ENCODE measurements at regions not wholly inside any gene's neighbourhood (a gene's known extent, or its start where the extent isn't known, plus 50 kb on each side); places are given as distances from the start of the nearest gene placed in this dataset.

- no peaks in the 10 kb centered on the region for H3K79me2 ChIP-seq (ENCODE audit: control insufficient read depth, insufficient read depth, low read length)
- H2AFZ ChIP-seq (ENCODE audit: control insufficient read depth, low read depth, low read length), result no peak overlapping the region
- TF ChIP-seq SMAD5 (IDR thresholded peaks at IDR 0.05; ENCODE audit: low read depth) (no peak), REST (IDR thresholded peaks at IDR 0.05; ENCODE audit: low read depth, low read length) (no peak), CEBPZ (IDR thresholded peaks at IDR 0.05; ENCODE audit: low read depth, low read length) (no peak), IKZF1 (conservative IDR thresholded peaks at IDR 0.05) (no peak), BCL11A (IDR thresholded peaks at IDR 0.05; ENCODE audit: low read depth, low read length) (no peak)
- H3K9me3 ChIP-seq (replicated peaks; ENCODE audit: control insufficient read depth, insufficient read depth, low read length), result no peaks in the 10 kb centered on the region; the same call in 2 of the 3 replicates
- no peak overlapping the region for H3K4me3 ChIP-seq
- DNase-seq (ENCODE audit: low read depth, low spot score), result no peak
- no peak overlapping the region for H3K27ac ChIP-seq (ENCODE audit: control insufficient read depth, insufficient read depth)
- no peaks in the 10 kb centered on the region for H3K27me3 ChIP-seq (replicated peaks in 1 of 2; ENCODE audit: control insufficient read depth in 2 of 2, insufficient read depth in 2 of 2, low read length in 1 of 2)
- no peaks in the 10 kb centered on the region for H3K36me3 ChIP-seq (ENCODE audit: control insufficient read depth in 2 of 2, insufficient read depth in 2 of 2, low read length in 1 of 2)
- in situ Hi-C loops (cut with MboI) (no loop called here), intact Hi-C loops (cut with micrococcal nuclease; ENCODE audit: unreplicated experiment) (no loop called here)
- no peak for FAIRE-seq
- H3K4me2 ChIP-seq (ENCODE audit: control insufficient read depth, insufficient read depth), result no peak overlapping the region
- no peaks in the 10 kb centered on the region for H3K4me1 ChIP-seq (ENCODE audit: control insufficient read depth, insufficient read depth, low read length)
- BruUV-seq (replicated peaks), result no TSS peak
- no peak for ATAC-seq
- ChIA-PET RAD21 (ENCODE audit: unreplicated experiment) (interaction anchor here (0.7 to 2.8 kb wide), 2 partner anchors 12 to 1147 kb away, joined by 3 to 7 read pairs; no protein-coding TSS in a partner anchor), SMC1A (ENCODE audit: uncharacterized antibody, unreplicated experiment) (interaction anchor here (1.2 kb wide), 2 partner anchors 70 to 72 kb away, joined by 4 to 5 read pairs; no protein-coding TSS in a partner anchor), POLR2A (interaction anchor here (1.2 kb wide), 1 partner anchor 449 kb away, joined by 3 read pairs; no protein-coding TSS in a partner anchor), CTCF (no interaction called here)
- 0% methylated on average over 1 of the region's 1 CpG for WGBS (ENCODE audit: insufficient coverage, insufficient replicate concordance, low lambda C conversion rate, missing lambda C conversion rate)
- H3K9ac ChIP-seq (ENCODE audit: control insufficient read depth, insufficient read depth, low read length), result no peak overlapping the region
- H4K20me1 ChIP-seq (ENCODE audit: control insufficient read depth, insufficient read depth), result no peaks in the 10 kb centered on the region
Measured at GRCh38 chr5:74420947-74421346, 219.6 kb downstream of the ENC1 start.
